GM19372 (cell line): ENCODE measurements at regions not wholly inside any gene's neighbourhood (a gene's known extent, or its start where the extent isn't known, plus 50 kb on each side); places are given as distances from the start of the nearest gene placed in this dataset.
"Not testable (repeated sequence)": the region's sequence is repeated elsewhere in the genome, so short reads cannot be mapped to it uniquely, and the experiment has no call there.

Experiments
- ATAC-seq: cut with Tn5 transposase; IDR thresholded peaks from one replicate; pipeline ENCODE4 v1.9.1; 2021; ENCODE audit warnings: mild to moderate bottlenecking, low read depth, moderate library complexity; ENCODE audit not compliant: unreplicated experiment

- no peak for ATAC-seq
Observed at GRCh38 chr2:4780679-4781078, 911.5 kb upstream of the SOX11 start.

DNA sequence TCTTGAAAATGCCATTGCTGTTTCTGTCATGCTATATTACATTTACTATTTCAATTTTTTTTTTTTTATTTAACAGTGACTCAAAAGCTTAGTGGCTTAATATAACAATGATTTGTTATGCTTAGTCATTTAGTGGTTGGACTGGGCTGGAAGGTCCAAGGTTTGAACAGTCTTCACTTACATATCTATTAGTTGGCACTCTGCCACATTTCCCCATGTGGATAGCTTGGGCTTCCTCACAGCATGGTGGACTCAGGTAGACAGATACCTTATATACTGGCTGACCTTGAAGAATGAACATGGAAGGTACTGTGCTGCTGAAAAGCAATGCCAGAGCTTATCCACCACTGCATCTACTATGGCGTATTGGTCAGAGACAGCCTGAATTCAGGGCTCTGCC, 909.5 kb upstream of the SOX11 start:
- ATAC-seq, result no peak

DNA sequence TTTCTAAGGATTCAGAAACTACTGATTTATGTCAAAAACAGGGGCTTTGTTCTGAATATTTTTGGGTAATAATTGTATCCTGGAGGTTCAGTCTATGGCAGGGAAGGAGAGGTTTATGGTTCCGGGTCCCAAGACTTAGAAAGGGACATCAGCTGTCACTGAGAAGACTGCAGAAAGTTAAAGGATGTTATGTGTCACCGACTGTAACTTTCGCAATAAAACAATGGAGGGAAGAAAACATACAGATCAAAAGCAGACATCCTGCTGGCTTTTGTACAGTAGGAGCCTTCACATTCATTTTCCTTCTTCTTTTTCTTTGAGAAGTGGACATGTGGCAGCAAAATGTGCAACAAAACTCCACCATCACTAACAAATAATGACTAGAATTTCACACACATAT, 900.7 kb upstream of the SOX11 start:
- no peak for ATAC-seq

- no peak for ATAC-seq
Observed at GRCh38 chr2:4792126-4792525, 900.1 kb upstream of the SOX11 start.

GRCh38 chr2:4803396-4803795, 888.8 kb upstream of the SOX11 start:
- no peak for ATAC-seq

DNA sequence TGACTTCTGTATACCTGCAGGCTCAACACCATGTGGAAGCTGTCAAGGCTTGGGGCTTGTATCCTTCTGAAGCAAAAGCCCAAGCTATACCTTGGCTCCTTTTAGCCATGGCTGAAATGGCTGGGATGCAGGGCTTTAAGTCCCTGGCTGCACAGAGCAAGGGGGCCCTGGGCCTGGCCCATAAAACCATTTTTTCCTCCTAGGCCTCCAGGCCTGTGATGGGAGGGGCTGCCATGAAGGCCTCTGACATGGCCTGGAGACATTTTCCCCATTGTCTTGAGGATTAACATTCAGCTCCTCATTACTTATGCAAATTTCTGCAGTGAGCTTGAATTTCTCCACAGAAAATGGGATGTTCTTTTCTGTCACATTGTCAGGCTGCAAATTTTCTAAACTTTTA, 878.0 kb upstream of the SOX11 start:
- ATAC-seq, result not testable (repeated sequence)

DNA sequence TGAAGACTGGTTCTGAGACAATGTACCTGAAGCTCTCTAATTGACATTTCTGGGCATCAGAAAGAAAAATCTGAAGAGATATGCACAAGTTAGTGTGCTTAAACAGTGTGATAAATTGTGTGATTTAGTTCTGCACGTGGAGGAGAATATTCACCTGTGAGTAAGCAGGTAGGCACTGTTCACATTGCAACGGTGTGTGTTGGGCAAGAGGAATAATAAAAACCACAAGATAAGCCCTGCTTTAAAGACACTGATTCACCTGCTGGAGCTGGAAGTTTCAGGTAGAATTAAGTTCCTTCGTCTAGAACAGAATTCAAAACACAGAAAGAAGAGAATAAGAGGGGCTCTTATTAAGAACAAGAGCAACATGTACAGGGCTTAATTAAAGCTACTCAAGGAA, 864.3 kb upstream of the SOX11 start:
- no peak for ATAC-seq

DNA sequence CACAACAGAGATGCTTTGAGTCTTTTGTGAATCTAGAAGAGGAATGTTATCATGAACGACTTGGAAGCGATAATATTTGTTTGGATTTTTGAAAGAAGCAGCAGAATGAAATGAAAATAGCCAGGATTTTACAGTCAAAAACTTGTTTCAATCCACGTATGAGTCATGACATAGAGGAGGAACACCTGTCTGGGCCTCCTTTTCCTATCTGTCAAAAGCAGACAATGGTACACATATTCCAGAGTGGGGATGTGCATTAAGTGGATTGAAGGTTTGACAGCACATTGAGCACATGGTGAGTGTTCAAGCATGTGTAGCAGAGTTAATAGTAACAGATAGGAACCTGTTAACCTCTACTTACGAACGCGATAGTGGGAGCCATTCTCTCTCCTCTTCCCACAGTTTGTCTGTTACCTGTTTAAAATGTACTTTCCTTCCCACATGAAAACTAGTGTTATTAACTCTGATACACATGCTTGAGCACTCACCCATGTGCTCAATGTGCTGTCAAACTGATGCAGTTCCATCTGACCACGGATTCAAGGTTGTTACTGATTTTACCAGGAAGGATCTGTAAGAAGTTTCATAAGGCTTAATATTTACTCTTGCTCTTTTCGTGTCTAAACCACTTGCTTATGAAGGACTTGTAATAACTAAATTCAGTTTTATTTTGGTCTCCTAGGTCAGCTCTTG, 863.4 kb upstream of the SOX11 start:
- ATAC-seq, result no peak

DNA sequence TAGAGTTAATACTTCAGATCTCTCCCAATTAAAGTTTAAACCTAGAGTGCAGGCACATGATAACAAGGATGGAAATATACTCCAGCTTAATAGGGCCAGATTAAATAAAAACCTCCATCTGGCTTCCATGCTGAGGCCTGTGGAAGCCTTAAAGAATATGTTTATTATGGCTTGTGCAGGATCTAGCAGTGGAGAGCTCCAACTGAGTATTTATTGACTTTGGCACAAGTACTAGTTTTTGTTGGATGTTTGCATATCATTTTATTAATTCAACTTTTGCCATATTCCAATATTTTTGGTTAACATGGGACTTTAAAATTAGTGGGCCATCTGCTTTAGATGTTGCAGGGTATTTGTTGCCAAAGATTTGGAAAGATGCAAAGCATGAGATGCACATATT, 860.4 kb upstream of the SOX11 start:
- ATAC-seq, result no peak

- no peak for ATAC-seq
Observed at GRCh38 chr2:4832642-4833041, 859.5 kb upstream of the SOX11 start.

GRCh38 chr2:4838626-4839025, 853.6 kb upstream of the SOX11 start:
- ATAC-seq, result no peak

DNA sequence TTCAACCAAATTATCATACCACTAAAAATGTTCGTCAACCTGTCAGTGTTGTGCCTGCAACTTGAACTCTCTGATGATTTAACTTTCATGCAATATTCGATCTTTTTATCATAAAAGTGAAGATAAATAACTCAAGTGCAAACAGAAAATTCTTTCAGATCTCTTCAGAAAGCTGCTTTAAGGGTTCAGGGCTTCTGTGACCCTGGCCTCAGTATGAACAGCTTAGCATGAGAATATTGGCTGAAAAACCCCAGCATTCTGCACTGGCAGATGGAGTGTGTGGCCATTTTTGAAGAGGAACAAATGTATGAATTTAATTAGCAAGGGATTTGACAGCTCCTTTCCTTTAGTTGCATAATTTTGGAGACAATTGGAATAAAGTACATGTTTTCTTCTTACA, 851.4 kb upstream of the SOX11 start:
- ATAC-seq, result no peak

- ATAC-seq, result no peak
Observed at GRCh38 chr2:4844881-4845280, 847.3 kb upstream of the SOX11 start.

GRCh38 chr2:4862031-4862430, 830.2 kb upstream of the SOX11 start:
- ATAC-seq, result no peak

GRCh38 chr2:4866198-4866597, 826.0 kb upstream of the SOX11 start:
- ATAC-seq, result no peak

DNA sequence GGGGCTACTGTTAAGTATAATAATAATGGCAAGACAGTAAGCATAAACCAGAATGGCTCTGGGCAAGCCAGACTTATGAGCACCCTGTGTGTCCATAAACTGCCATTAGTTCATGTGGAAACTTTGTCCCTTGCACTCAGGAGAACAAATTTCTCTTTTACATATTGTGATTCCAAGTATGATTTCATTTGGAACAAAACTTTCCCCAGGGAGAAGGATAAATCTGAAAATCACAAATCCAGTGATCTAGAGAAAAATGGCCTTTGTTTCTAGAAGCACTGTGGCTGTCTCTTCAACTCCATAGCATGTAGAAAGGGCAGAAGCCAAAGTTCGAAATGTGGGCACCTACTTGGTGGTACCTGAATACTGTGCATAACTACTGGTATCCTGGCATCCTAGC, 823.7 kb upstream of the SOX11 start:
- no peak for ATAC-seq

GRCh38 chr2:4869154-4869553, 823.0 kb upstream of the SOX11 start:
- ATAC-seq, result no peak

- ATAC-seq, result no peak
Observed at GRCh38 chr2:4873364-4873763, 818.8 kb upstream of the SOX11 start.

- no peak for ATAC-seq
Observed at GRCh38 chr2:4873876-4874593, 818.1 kb upstream of the SOX11 start.

DNA sequence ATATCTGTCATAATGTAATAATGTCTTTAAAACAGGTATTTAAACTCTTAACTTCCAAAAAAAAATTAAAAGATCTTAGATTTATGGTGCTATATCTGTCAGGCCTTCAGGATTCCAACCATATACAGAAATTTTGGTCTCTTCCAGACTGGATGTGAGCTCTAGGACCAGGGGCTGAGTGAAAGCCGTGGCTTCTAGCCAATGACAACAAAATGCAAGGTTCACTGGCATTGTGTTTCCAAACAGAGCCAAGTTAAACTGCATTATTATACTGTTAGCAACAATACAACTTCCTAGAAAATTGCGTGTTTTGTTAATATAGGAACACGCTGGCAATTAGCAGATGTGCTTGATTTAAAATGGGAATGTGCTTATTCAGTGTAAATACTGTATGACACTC, 809.8 kb upstream of the SOX11 start:
- no peak for ATAC-seq

DNA sequence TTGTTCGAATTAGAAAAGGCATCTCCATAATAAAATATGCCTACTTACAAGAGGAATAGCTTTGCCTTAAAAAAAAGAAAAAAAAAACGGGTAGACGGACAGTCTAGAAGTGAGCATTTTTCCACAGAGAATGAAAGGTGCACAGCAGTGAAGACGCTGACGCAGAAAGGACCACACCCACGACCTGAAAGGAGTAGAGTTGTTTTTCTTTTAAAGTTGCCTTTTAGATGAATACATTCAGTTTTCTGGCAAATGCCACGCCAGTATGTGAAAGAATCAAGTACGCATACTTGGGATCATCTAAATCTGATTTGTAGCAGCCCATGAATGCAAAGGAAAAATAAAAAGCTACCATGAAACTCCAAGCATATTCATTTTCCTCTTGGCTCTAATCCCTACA, 809.2 kb upstream of the SOX11 start:
- no peak for ATAC-seq

- ATAC-seq, result no peak
Observed at GRCh38 chr2:4883375-4883774, 808.8 kb upstream of the SOX11 start.
